ENCODE measurements at regions not wholly inside any gene's neighbourhood (a gene's known extent, or its start where the extent isn't known, plus 50 kb on each side); places are given as distances from the start of the nearest gene placed in this dataset.

GRCh38 chr11:34793666-34794065 lies 122.5 kb downstream of the APIP start:
- H3K4me3 ChIP-seq, result no peak overlapping the region
- peaks cover 0 to 18% (median 0%) of the 10 kb centered on the region in 4 donors for H3K4me1 ChIP-seq
- H3K9me3 ChIP-seq, result no peaks in the 10 kb centered on the region
- DNase-seq, result no peak
- H3K27ac ChIP-seq, result no peak overlapping the region
- TF ChIP-seq CTCF (IDR thresholded peaks at IDR 0.05), result no peak
- intact Hi-C loops (cut with DNase I; ENCODE audit: low total_unique reads), result no loop called here
- H3K36me3 ChIP-seq, result no peaks in the 10 kb centered on the region
- no peaks in the 10 kb centered on the region for H3K27me3 ChIP-seq

- no peak overlapping the region for H3K4me3 ChIP-seq
- no peaks in the 10 kb centered on the region for H3K27me3 ChIP-seq
- TF ChIP-seq CTCF (IDR thresholded peaks at IDR 0.05), result no peak
- no peak overlapping the region for H3K27ac ChIP-seq
- H3K9me3 ChIP-seq, result no peaks in the 10 kb centered on the region
- H3K36me3 ChIP-seq, result no peaks in the 10 kb centered on the region
- peak in 1 of 2 donors; percentile 57 for DNase-seq
- intact Hi-C loops (cut with DNase I; ENCODE audit: low total_unique reads), result no loop called here
- H3K4me1 ChIP-seq, result peaks cover 0 to 18% (median 0%) of the 10 kb centered on the region in 4 donors
These were observed 123.3 kb downstream of the APIP start for GRCh38 chr11:34792814-34793258.

GRCh38 chr11:34791780-34792542 lies 124.2 kb downstream of the APIP start:
- Histone ChIP-seq H3K27ac (no peak overlapping the region), H3K4me1 (peaks cover 0 to 18% (median 0%) of the 10 kb centered on the region in 4 donors), H3K9me3 (no peaks in the 10 kb centered on the region), H3K27me3 (no peaks in the 10 kb centered on the region), H3K36me3 (no peaks in the 10 kb centered on the region), H3K4me3 (no peak overlapping the region)
- no peak for DNase-seq
- intact Hi-C loops (cut with DNase I; ENCODE audit: low total_unique reads), result no loop called here
- TF ChIP-seq CTCF (IDR thresholded peaks at IDR 0.05), result no peak

- Histone ChIP-seq H3K36me3 (no peaks in the 10 kb centered on the region), H3K9me3 (no peaks in the 10 kb centered on the region), H3K4me3 (no peak overlapping the region), H3K4me1 (peaks cover 0 to 18% (median 0%) of the 10 kb centered on the region in 4 donors), H3K27ac (no peak overlapping the region), H3K27me3 (no peaks in the 10 kb centered on the region)
- TF ChIP-seq CTCF (IDR thresholded peaks at IDR 0.05), result no peak
- intact Hi-C loops (cut with DNase I; ENCODE audit: low total_unique reads), result no loop called here
- no peak for DNase-seq
These were observed 125.6 kb downstream of the APIP start for GRCh38 chr11:34790620-34791019.

GRCh38 chr11:34789196-34789834 lies 126.9 kb downstream of the APIP start:
- H3K27ac ChIP-seq, result no peak overlapping the region
- H3K27me3 ChIP-seq, result no peaks in the 10 kb centered on the region
- no peaks in the 10 kb centered on the region for H3K9me3 ChIP-seq
- H3K36me3 ChIP-seq, result no peaks in the 10 kb centered on the region
- no peak overlapping the region for H3K4me3 ChIP-seq
- no peak for TF ChIP-seq CTCF (IDR thresholded peaks at IDR 0.05)
- no peak for DNase-seq
- intact Hi-C loops (cut with DNase I; ENCODE audit: low total_unique reads), result no loop called here
- H3K4me1 ChIP-seq, result peaks cover 0 to 17% (median 0%) of the 10 kb centered on the region in 4 donors

Data from tibial artery (tissue), 4 donors.